Panc1 (cell line): ENCODE measurements at regions not wholly inside any gene's neighbourhood (a gene's known extent, or its start where the extent isn't known, plus 50 kb on each side); places are given as distances from the start of the nearest gene placed in this dataset.

Source experiments
- CTCF ChIP-seq: fragments of 450-650 bp; IDR thresholded peaks from 2 replicates; pipeline ENCODE4 v1.5.1; 2017; ENCODE audit warnings: mild to moderate bottlenecking
- POLR2AphosphoS5 ChIP-seq: IDR thresholded peaks from 2 replicates; pipeline ENCODE4 v1.6.1; 2012; ENCODE audit warnings: mild to moderate bottlenecking, low read depth, low read length, moderate library complexity
- REST ChIP-seq, 2 experiments: IDR thresholded peaks; 2 replicates each; pipeline ENCODE4 v1.6.1; 2011 to 2012; ENCODE audit warnings: low read depth in 2 of 2, control low read depth in 1 of 2, low read length in 1 of 2, mild to moderate bottlenecking in 1 of 2, moderate library complexity in 1 of 2; ENCODE audit not compliant: insufficient read depth in 1 of 2
- SIN3A ChIP-seq: IDR thresholded peaks from 2 replicates; pipeline ENCODE4 v1.6.1; 2012; ENCODE audit warnings: low read depth, mild to moderate bottlenecking, low read length, moderate library complexity, borderline replicate concordance; ENCODE audit not compliant: insufficient read depth

GRCh38 chr12:118840399-118840798, 140.9 kb upstream of the SRRM4 start:
- TF ChIP-seq CTCF (peak; percentile 44), POLR2AphosphoS5 (no peak), SIN3A (no peak), REST (IDR thresholded peaks at IDR 0.05; ENCODE audit: insufficient read depth in 1 of 2, low read depth in 2 of 2, low read length in 1 of 2) (no peak)
